H1 (cell line): ENCODE measurements at regions not wholly inside any gene's neighbourhood (a gene's known extent, or its start where the extent isn't known, plus 50 kb on each side); places are given as distances from the start of the nearest gene placed in this dataset.

Experiments
- CBX5 ChIP-seq: fragments of 300-800, 300-1000 bp; sonication (generic); IDR thresholded peaks from 2 replicates; pipeline ENCODE4 v1.7.1; 2016; ENCODE audit warnings: antibody characterized with exemption, low read length, low read depth
- CHD7 ChIP-seq: fragments of 300-600 bp; sonication (generic); IDR thresholded peaks from 2 replicates; pipeline ENCODE4 v1.7.1; 2012; ENCODE audit warnings: low read length, moderate library complexity, mild to moderate bottlenecking, inconsistent platforms; ENCODE audit not compliant: insufficient replicate concordance
- FOSL1 ChIP-seq: IDR thresholded peaks from 2 replicates; pipeline ENCODE4 v1.6.1; 2011; ENCODE audit warnings: mild to moderate bottlenecking, low read depth, low read length, moderate library complexity; ENCODE audit not compliant: insufficient read depth
- HDAC6 ChIP-seq: IDR thresholded peaks from one replicate; pipeline ENCODE4 v1.7.1; 2012; ENCODE audit warnings: low read depth, mild to moderate bottlenecking, inconsistent platforms, low read length, moderate library complexity
- JUN ChIP-seq: IDR thresholded peaks from 2 replicates; pipeline ENCODE4 v1.6.1; 2011; ENCODE audit warnings: low read depth, mild to moderate bottlenecking, improper control_type of control experiment, low read length
- PHF8 ChIP-seq: fragments of 200-600 bp; sonication (generic); conservative IDR thresholded peaks from 2 replicates; pipeline ENCODE4 v1.7.1; 2012; ENCODE audit warnings: low read depth, mild to moderate bottlenecking, inconsistent platforms, low read length, moderate library complexity
- RBBP5 ChIP-seq: IDR thresholded peaks from 2 replicates; pipeline ENCODE4 v1.7.1; 2012; ENCODE audit warnings: low read depth, mild to moderate bottlenecking, inconsistent platforms, low read length, moderate library complexity, borderline replicate concordance
- RNF2 ChIP-seq: fragments of 200-900, 300-1000 bp; sonication (generic); IDR thresholded peaks from 2 replicates; pipeline ENCODE4 v1.7.1; 2016; ENCODE audit warnings: borderline replicate concordance, low read depth, mild to moderate bottlenecking, antibody characterized with exemption, low read length; ENCODE audit not compliant: poor library complexity, severe bottlenecking; ENCODE audit errors: missing control alignments
- SIX5 ChIP-seq: IDR thresholded peaks from 2 replicates; pipeline ENCODE4 v1.6.1; 2011; ENCODE audit warnings: mild to moderate bottlenecking, low read depth, low read length
- SP1 ChIP-seq: IDR thresholded peaks from 2 replicates; pipeline ENCODE4 v1.6.1; 2011; ENCODE audit warnings: low read depth, low read length
- SP2 ChIP-seq: IDR thresholded peaks from 2 replicates; pipeline ENCODE4 v1.6.1; 2012; ENCODE audit warnings: mild to moderate bottlenecking, low read length, inconsistent platforms
- TBP ChIP-seq: IDR thresholded peaks from 2 replicates; pipeline ENCODE4 v1.6.1; 2011; ENCODE audit warnings: low read depth, low read length, improper control_type of control experiment
- TCF12 ChIP-seq: IDR thresholded peaks from 2 replicates; pipeline ENCODE4 v1.6.1; 2011; ENCODE audit warnings: low read depth, mild to moderate bottlenecking, low read length

DNA sequence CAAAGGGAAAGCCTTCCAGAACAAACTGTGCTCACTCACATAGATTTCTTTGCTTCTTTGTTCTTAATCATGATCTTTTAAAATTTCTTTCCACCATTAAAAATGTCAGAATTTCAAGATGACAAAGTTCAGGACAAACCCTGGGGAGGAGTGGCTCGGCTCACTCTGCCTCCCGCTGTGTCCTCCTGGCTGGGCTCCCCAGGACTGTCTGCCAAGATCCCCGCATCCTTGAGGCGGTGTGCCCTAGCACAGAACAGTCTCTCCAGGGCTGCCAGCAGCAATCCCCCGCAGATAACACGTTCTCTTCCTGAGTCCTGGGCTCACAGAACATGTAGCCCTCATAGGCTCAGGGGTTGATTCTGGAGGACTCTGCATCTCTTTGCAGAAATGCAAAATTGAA, 98.4 kb upstream of the KCNG1 start (continued):
- no peak for TF ChIP-seq CHD7
- TF ChIP-seq TCF12, result no peak
- TF ChIP-seq SP1, result no peak
- no peak for TF ChIP-seq SP2
- no peak for TF ChIP-seq PHF8
- TF ChIP-seq RBBP5, result no peak
- no peak for TF ChIP-seq FOSL1
- TF ChIP-seq RNF2, result no peak
- TF ChIP-seq TBP, result no peak
- TF ChIP-seq JUN, result no peak
- no peak for TF ChIP-seq CBX5
- no peak for TF ChIP-seq HDAC6
- no peak for TF ChIP-seq SIX5
